ENCODE measurements at regions not wholly inside any gene's neighbourhood (a gene's known extent, or its start where the extent isn't known, plus 50 kb on each side); places are given as distances from the start of the nearest gene placed in this dataset.

GRCh38 chr19:30815889-30816580, 443.9 kb downstream of the ZNF536 start:
- Histone ChIP-seq H3K4me1 (ENCODE audit: control insufficient read depth, extremely low read depth, insufficient read depth, low read length) (no peaks in the 10 kb centered on the region), H3K36me3 (ENCODE audit: control insufficient read depth, insufficient read depth, low read length) (no peaks in the 10 kb centered on the region), H3K4me2 (ENCODE audit: extremely low read depth, insufficient read depth, low read length) (no peak overlapping the region), H3K9ac (ENCODE audit: insufficient read depth, low read length) (no peak overlapping the region), H3K79me2 (ENCODE audit: control insufficient read depth, insufficient read depth, low read length) (no peaks in the 10 kb centered on the region), H2AFZ (ENCODE audit: low read length) (no peak overlapping the region), H3K27me3 (ENCODE audit: control insufficient read depth, insufficient read depth, low read length) (no peaks in the 10 kb centered on the region), H3K9me3 (ENCODE audit: control insufficient read depth, insufficient read depth, low read depth, low read length) (no peaks in the 10 kb centered on the region), H3K27ac (ENCODE audit: insufficient read depth, low read length) (no peak overlapping the region), H3K4me3 (replicated peaks in 1 of 4; ENCODE audit: control extremely low read depth in 1 of 4, insufficient read depth in 1 of 4, low read depth in 3 of 4, low read length in 4 of 4) (no peak overlapping the region), H4K20me1 (ENCODE audit: control insufficient read depth, extremely low read depth, insufficient read depth, low read length) (no peaks in the 10 kb centered on the region)
- DNase-seq (ENCODE audit: low read depth in 2 of 2), result no peak
- TF ChIP-seq EZH2 (IDR thresholded peaks at IDR 0.05; ENCODE audit: low read length, missing control alignments) (no peak), CTCF (conservative IDR thresholded peaks at IDR 0.05 in 1 of 2, IDR thresholded peaks at IDR 0.05 in 1 of 2; ENCODE audit: low read depth in 1 of 2, low read length in 2 of 2) (no peak)

GRCh38 chr19:30812099-30812678, 440.0 kb downstream of the ZNF536 start:
- H3K4me2 ChIP-seq (ENCODE audit: extremely low read depth, insufficient read depth, low read length), result no peak overlapping the region
- no peak overlapping the region for H2AFZ ChIP-seq (ENCODE audit: low read length)
- H3K9me3 ChIP-seq (ENCODE audit: control insufficient read depth, insufficient read depth, low read depth, low read length), result no peaks in the 10 kb centered on the region
- H3K27me3 ChIP-seq (ENCODE audit: control insufficient read depth, insufficient read depth, low read length), result no peaks in the 10 kb centered on the region
- TF ChIP-seq EZH2 (IDR thresholded peaks at IDR 0.05; ENCODE audit: low read length, missing control alignments) (no peak), CTCF (conservative IDR thresholded peaks at IDR 0.05 in 1 of 2, IDR thresholded peaks at IDR 0.05 in 1 of 2; ENCODE audit: low read depth in 1 of 2, low read length in 2 of 2) (no peak)
- DNase-seq (ENCODE audit: low read depth in 2 of 2), result no peak
- no peak overlapping the region for H3K4me3 ChIP-seq (replicated peaks in 1 of 4; ENCODE audit: control extremely low read depth in 1 of 4, insufficient read depth in 1 of 4, low read depth in 3 of 4, low read length in 4 of 4)
- H4K20me1 ChIP-seq (ENCODE audit: control insufficient read depth, extremely low read depth, insufficient read depth, low read length), result no peaks in the 10 kb centered on the region
- H3K27ac ChIP-seq (ENCODE audit: insufficient read depth, low read length), result no peak overlapping the region
- no peaks in the 10 kb centered on the region for H3K4me1 ChIP-seq (ENCODE audit: control insufficient read depth, extremely low read depth, insufficient read depth, low read length)
- H3K79me2 ChIP-seq (ENCODE audit: control insufficient read depth, insufficient read depth, low read length), result no peaks in the 10 kb centered on the region
- H3K36me3 ChIP-seq (ENCODE audit: control insufficient read depth, insufficient read depth, low read length), result no peaks in the 10 kb centered on the region
- H3K9ac ChIP-seq (ENCODE audit: insufficient read depth, low read length), result no peak overlapping the region

GRCh38 chr19:30811397-30812098, 439.4 kb downstream of the ZNF536 start:
- no peaks in the 10 kb centered on the region for H3K36me3 ChIP-seq (ENCODE audit: control insufficient read depth, insufficient read depth, low read length)
- TF ChIP-seq EZH2 (IDR thresholded peaks at IDR 0.05; ENCODE audit: low read length, missing control alignments), result no peak
- no peak for TF ChIP-seq CTCF (conservative IDR thresholded peaks at IDR 0.05 in 1 of 2, IDR thresholded peaks at IDR 0.05 in 1 of 2; ENCODE audit: low read depth in 1 of 2, low read length in 2 of 2)
- no peaks in the 10 kb centered on the region for H4K20me1 ChIP-seq (ENCODE audit: control insufficient read depth, extremely low read depth, insufficient read depth, low read length)
- H3K9ac ChIP-seq (ENCODE audit: insufficient read depth, low read length), result no peak overlapping the region
- H3K27me3 ChIP-seq (ENCODE audit: control insufficient read depth, insufficient read depth, low read length), result no peaks in the 10 kb centered on the region
- no peak overlapping the region for H3K4me3 ChIP-seq (replicated peaks in 1 of 4; ENCODE audit: control extremely low read depth in 1 of 4, insufficient read depth in 1 of 4, low read depth in 3 of 4, low read length in 4 of 4)
- H3K4me1 ChIP-seq (ENCODE audit: control insufficient read depth, extremely low read depth, insufficient read depth, low read length), result no peaks in the 10 kb centered on the region
- DNase-seq (ENCODE audit: low read depth in 2 of 2), result no peak
- no peaks in the 10 kb centered on the region for H3K9me3 ChIP-seq (ENCODE audit: control insufficient read depth, insufficient read depth, low read depth, low read length)
- no peak overlapping the region for H3K27ac ChIP-seq (ENCODE audit: insufficient read depth, low read length)
- H2AFZ ChIP-seq (ENCODE audit: low read length), result no peak overlapping the region
- H3K4me2 ChIP-seq (ENCODE audit: extremely low read depth, insufficient read depth, low read length), result no peak overlapping the region
- H3K79me2 ChIP-seq (ENCODE audit: control insufficient read depth, insufficient read depth, low read length), result no peaks in the 10 kb centered on the region

Data from fibroblast of lung (primary cell).